HEK293 (cell line): ENCODE measurements at regions not wholly inside any gene's neighbourhood (a gene's known extent, or its start where the extent isn't known, plus 50 kb on each side); places are given as distances from the start of the nearest gene placed in this dataset.
"Not testable (repeated sequence)": the region's sequence is repeated elsewhere in the genome, so short reads cannot be mapped to it uniquely, and the experiment has no call there.

Experiments
- CTCF ChIA-PET: fragments of 350-600 bp; formaldehyde crosslinking; extraction: SDS; loops from one replicate; lab custom pipeline; 2021; ENCODE audit warnings: antibody characterized with exemption; lab: Yijun Ruan, JAX
- POLR2A ChIA-PET: fragments of 300-600 bp; formaldehyde crosslinking; extraction: SDS; loops from one replicate; lab custom pipeline; 2020; ENCODE audit warnings: antibody characterized with exemption, inconsistent platforms; lab: Yijun Ruan, JAX
- H3K27ac ChIP-seq: fragments of 200-500 bp; sonication (Bioruptor generic); 2 replicates; pipeline ENCODE4 v1.5.1; 2014; ENCODE audit warnings: low read depth, low read length, control low read depth, inconsistent platforms; ENCODE audit errors: extremely low read depth
- H3K36me3 ChIP-seq, 2 experiments: fragments of 200-500 bp in 1 of 2; sonication (Bioruptor generic) in 1 of 2; 1 replicate in 1 of 2; 2 replicates in 1 of 2; pipeline ENCODE4 v1.5.1; 2014 to 2017; ENCODE audit warnings: inconsistent platforms in 2 of 2, low read length in 2 of 2; ENCODE audit not compliant: control insufficient read depth in 2 of 2, insufficient read depth in 1 of 2
- H3K4me1 ChIP-seq: fragments of 200-500 bp; sonication (Bioruptor generic); 2 replicates; pipeline ENCODE4 v1.5.1; 2014; ENCODE audit warnings: mild to moderate bottlenecking, low read length, inconsistent platforms; ENCODE audit not compliant: control insufficient read depth, insufficient read depth
- H3K4me3 ChIP-seq: 2 replicates; pipeline ENCODE4 v1.5.1; 2011; ENCODE audit warnings: low read depth, mild to moderate bottlenecking, control low read depth, low read length, moderate library complexity
- H3K9me3 ChIP-seq: fragments of 200-500 bp; sonication (Bioruptor generic); 2 replicates; pipeline ENCODE4 v1.5.1; 2014; ENCODE audit warnings: low read depth, low read length, inconsistent platforms; ENCODE audit not compliant: control insufficient read depth, insufficient read depth
- GFI1B ChIP-seq: fragments of 450-650 bp; formaldehyde crosslinking; IDR thresholded peaks from 2 replicates; pipeline ENCODE4 v1.5.1; 2016; ENCODE audit warnings: missing biosample characterization, missing genetic modification characterization
- HOXD13 ChIP-seq: sonication (generic); formaldehyde crosslinking; IDR thresholded peaks from 2 replicates; pipeline ENCODE4 v1.8.0; 2022; ENCODE audit warnings: missing genetic modification reagents, borderline replicate concordance
- IKZF3 ChIP-seq: fragments of 450-650 bp; IDR thresholded peaks from 2 replicates; pipeline ENCODE4 v1.5.0; 2018; ENCODE audit warnings: missing biosample characterization, mild to moderate bottlenecking, missing genetic modification characterization, moderate library complexity
- MEIS1 ChIP-seq: sonication (generic); formaldehyde crosslinking; IDR thresholded peaks from 2 replicates; pipeline ENCODE4 v1.8.1; 2022; ENCODE audit warnings: missing genetic modification reagents, mild to moderate bottlenecking, borderline replicate concordance
- SCRT1 ChIP-seq: fragments of 450-650 bp; formaldehyde crosslinking; IDR thresholded peaks from 2 replicates; pipeline ENCODE4 v1.5.1; 2016; ENCODE audit warnings: missing biosample characterization, missing genetic modification characterization, borderline replicate concordance
- ZBTB20 ChIP-seq: fragments of 450-650 bp; formaldehyde crosslinking; IDR thresholded peaks from 2 replicates; pipeline ENCODE4 v1.5.1; 2016; ENCODE audit warnings: missing biosample characterization, missing genetic modification characterization
- ZNF10 ChIP-seq: fragments of 450-650 bp; formaldehyde crosslinking; IDR thresholded peaks from 2 replicates; pipeline ENCODE4 v1.5.1; 2017; ENCODE audit warnings: missing biosample characterization, missing genetic modification characterization
- ZNF175 ChIP-seq: fragments of 450-650 bp; formaldehyde crosslinking; IDR thresholded peaks from 2 replicates; pipeline ENCODE4 v1.5.1; 2016; ENCODE audit warnings: missing biosample characterization, missing genetic modification characterization
- ZNF19 ChIP-seq: fragments of 450-650 bp; formaldehyde crosslinking; IDR thresholded peaks from 2 replicates; pipeline ENCODE4; 2016; ENCODE audit warnings: missing biosample characterization, missing genetic modification characterization, low read depth
- ZNF221 ChIP-seq: fragments of 450-650 bp; formaldehyde crosslinking; IDR thresholded peaks from 2 replicates; pipeline ENCODE4 v1.5.1; 2017; ENCODE audit warnings: missing biosample characterization, missing genetic modification characterization, borderline replicate concordance
- ZNF24 ChIP-seq: fragments of 450-650 bp; formaldehyde crosslinking; IDR thresholded peaks from 2 replicates; pipeline ENCODE4 v1.5.1; 2016; ENCODE audit warnings: missing biosample characterization, missing genetic modification characterization
- ZNF274 ChIP-seq, 2 experiments: fragments of 200-500 bp in 1 of 2; fragments of 450-650 bp in 1 of 2; sonication (Bioruptor generic) in 1 of 2; formaldehyde crosslinking in 1 of 2; IDR thresholded peaks; 2 replicates each; pipeline versions ENCODE4 v1.5.1 to v1.6.1; 2014 to 2016; ENCODE audit warnings: borderline replicate concordance in 1 of 2, inconsistent platforms in 1 of 2, low read length in 1 of 2, missing biosample characterization in 1 of 2, missing genetic modification characterization in 1 of 2
- ZNF302 ChIP-seq: fragments of 450-650 bp; formaldehyde crosslinking; IDR thresholded peaks from 2 replicates; pipeline ENCODE4 v1.5.1; 2016; ENCODE audit warnings: missing biosample characterization, missing genetic modification characterization, low read depth
- ZNF354C ChIP-seq: fragments of 450-650 bp; formaldehyde crosslinking; IDR thresholded peaks from 2 replicates; pipeline ENCODE4 v1.5.1; 2016; ENCODE audit warnings: missing biosample characterization, missing genetic modification characterization, low read depth, borderline replicate concordance
- ZNF391 ChIP-seq: fragments of 450-650 bp; formaldehyde crosslinking; IDR thresholded peaks from 2 replicates; pipeline ENCODE4 v1.5.1; 2016; ENCODE audit warnings: low read depth, missing biosample characterization, missing genetic modification characterization, borderline replicate concordance
- ZNF433 ChIP-seq: fragments of 450-650 bp; formaldehyde crosslinking; IDR thresholded peaks from 2 replicates; pipeline ENCODE4 v1.5.1; 2016; ENCODE audit warnings: missing biosample characterization, missing genetic modification characterization, low read depth
- ZNF473 ChIP-seq: fragments of 450-650 bp; formaldehyde crosslinking; IDR thresholded peaks from 2 replicates; pipeline ENCODE4 v1.5.1; 2017; ENCODE audit warnings: missing biosample characterization, missing genetic modification characterization
- ZNF48 ChIP-seq: fragments of 450-650 bp; formaldehyde crosslinking; IDR thresholded peaks from 2 replicates; pipeline ENCODE4 v1.5.1; 2016; ENCODE audit warnings: missing biosample characterization, missing genetic modification characterization
- ZNF571 ChIP-seq: fragments of 450-650 bp; formaldehyde crosslinking; IDR thresholded peaks from 2 replicates; pipeline ENCODE4 v1.5.0; 2017; ENCODE audit warnings: missing biosample characterization, missing genetic modification characterization
- ZNF596 ChIP-seq: fragments of 450-650 bp; IDR thresholded peaks from 2 replicates; pipeline ENCODE4 v1.5.0; 2018; ENCODE audit warnings: missing biosample characterization, mild to moderate bottlenecking, missing genetic modification characterization, moderate library complexity
- ZNF600 ChIP-seq: fragments of 450-650 bp; formaldehyde crosslinking; IDR thresholded peaks from 2 replicates; pipeline ENCODE4 v1.5.1; 2016; ENCODE audit warnings: missing biosample characterization, missing genetic modification characterization
- ZNF777 ChIP-seq: fragments of 450-650 bp; formaldehyde crosslinking; IDR thresholded peaks from 2 replicates; pipeline ENCODE4 v1.5.1; 2017; ENCODE audit warnings: missing biosample characterization, missing genetic modification characterization, borderline replicate concordance
- ZNF791 ChIP-seq: fragments of 450-650 bp; formaldehyde crosslinking; IDR thresholded peaks from 2 replicates; pipeline ENCODE4 v1.5.1; 2016; ENCODE audit warnings: missing biosample characterization, missing genetic modification characterization
- TF ChIP-seq, protein P1 (sequence below): fragments of 450-650 bp; IDR thresholded peaks from 2 replicates; pipeline ENCODE4 v1.5.1; 2018; ENCODE audit warnings: missing biosample characterization, mild to moderate bottlenecking, missing genetic modification characterization

DNA sequence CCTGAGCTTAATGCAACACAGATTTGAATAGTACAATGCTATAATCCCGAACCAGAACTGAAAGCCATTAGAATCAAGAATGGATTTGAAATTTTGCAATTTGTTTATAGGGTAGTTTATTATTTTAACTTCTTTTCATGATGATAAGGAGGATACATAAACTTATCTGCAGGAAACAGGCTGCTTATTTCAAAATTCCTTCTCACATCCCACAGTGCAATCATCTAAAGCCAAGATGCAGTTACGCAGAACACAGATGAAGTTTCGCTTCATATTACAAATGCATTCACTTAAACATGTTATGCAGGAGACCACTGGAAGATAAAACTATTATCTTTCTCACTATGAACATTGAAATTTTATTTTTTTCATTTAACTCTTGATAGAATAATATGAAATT, 1019.6 kb downstream of the PLA2G4A start (continued):
- TF ChIP-seq SCRT1 (tag by site-specific recombination) (no peak), GFI1B (tag by site-specific recombination) (no peak), ZNF433 (tag by site-specific recombination) (no peak), ZNF48 (no peak), ZNF596 (no peak), ZNF777 (tag by site-specific recombination) (no peak), ZNF391 (tag by site-specific recombination) (no peak), ZNF600 (tag by site-specific recombination) (no peak), ZNF302 (tag by site-specific recombination) (no peak), ZNF175 (no peak)
- TF ChIP-seq, all 188 proteins: peak for 0

GRCh38 chr1:187850146-187850545, 1021.4 kb downstream of the PLA2G4A start:
- POLR2A ChIA-PET, H3K36me3 ChIP-seq, H3K9me3 ChIP-seq, H3K4me1 ChIP-seq, CTCF ChIA-PET, H3K4me3 ChIP-seq, H3K27ac ChIP-seq: not testable (repeated sequence)

DNA sequence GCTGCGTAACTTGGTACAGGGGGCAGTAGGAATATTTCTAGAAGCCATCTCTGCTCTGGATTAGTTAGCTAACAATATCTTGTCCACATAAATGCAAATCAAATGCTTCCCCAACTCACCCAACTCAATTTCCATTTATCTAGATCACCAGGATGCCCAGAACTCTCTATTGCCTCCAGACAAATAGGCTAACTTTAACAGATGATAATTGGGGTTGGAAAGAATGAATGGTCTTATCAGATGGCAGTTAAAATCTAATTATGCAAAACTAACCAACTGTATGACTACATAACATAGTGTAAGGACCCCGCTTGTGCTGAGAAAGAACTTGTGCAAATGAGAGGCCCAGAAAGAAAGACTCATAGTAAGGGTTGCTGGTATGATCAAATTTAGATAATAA, 1024.8 kb downstream of the PLA2G4A start:
- Histone ChIP-seq H3K4me3 (no peak overlapping the region), H3K27ac (no peak overlapping the region), H3K9me3 (no peaks in the 10 kb centered on the region), H3K36me3 (no peaks in the 10 kb centered on the region), H3K4me1 (no peaks in the 10 kb centered on the region)
- CTCF ChIA-PET = no interaction called here
- TF ChIP-seq ZNF10 (no peak), ZBTB20 (tag by site-specific recombination) (no peak), ZNF571 (tag by site-specific recombination) (no peak), ZNF24 (tag by site-specific recombination) (no peak), ZNF791 (tag by site-specific recombination) (no peak), ZNF354C (no peak), MEIS1 (CRISPR knock-in tag) (no peak), HOXD13 (CRISPR knock-in tag) (no peak), IKZF3 (tag by site-specific recombination) (no peak), ZNF473 (tag by site-specific recombination) (no peak)
- TF ChIP-seq, protein P1, sequence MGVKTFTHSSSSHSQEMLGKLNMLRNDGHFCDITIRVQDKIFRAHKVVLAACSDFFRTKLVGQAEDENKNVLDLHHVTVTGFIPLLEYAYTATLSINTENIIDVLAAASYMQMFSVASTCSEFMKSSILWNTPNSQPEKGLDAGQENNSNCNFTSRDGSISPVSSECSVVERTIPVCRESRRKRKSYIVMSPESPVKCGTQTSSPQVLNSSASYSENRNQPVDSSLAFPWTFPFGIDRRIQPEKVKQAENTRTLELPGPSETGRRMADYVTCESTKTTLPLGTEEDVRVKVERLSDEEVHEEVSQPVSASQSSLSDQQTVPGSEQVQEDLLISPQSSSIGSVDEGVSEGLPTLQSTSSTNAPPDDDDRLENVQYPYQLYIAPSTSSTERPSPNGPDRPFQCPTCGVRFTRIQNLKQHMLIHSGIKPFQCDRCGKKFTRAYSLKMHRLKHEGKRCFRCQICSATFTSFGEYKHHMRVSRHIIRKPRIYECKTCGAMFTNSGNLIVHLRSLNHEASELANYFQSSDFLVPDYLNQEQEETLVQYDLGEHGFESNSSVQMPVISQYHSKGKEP (tag by site-specific recombination) = no peak
- POLR2A ChIA-PET = no interaction called here

DNA sequence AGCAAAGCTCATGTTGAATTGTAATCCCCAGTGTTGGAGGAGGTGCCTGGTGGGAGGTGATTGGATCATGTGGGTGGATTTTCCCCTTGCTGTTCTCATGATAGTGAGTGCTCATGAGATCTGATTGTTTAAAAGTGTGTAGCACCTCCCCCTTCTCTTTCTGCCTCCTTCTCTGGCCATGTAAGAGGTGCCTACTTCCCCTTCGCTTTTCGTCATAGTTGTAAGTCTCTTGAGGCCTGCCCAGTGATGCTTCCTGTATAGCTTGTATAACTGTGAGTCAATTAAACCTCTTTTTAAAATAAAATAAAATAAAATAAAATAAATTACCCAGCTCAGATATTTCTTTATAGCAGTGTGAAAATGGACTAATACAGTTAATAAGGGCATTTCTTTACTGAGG, 1025.7 kb downstream of the PLA2G4A start:
- ChIA-PET POLR2A (no interaction called here), CTCF (no interaction called here)
- no peak overlapping the region for H3K27ac ChIP-seq
- H3K9me3 ChIP-seq = no peaks in the 10 kb centered on the region
- TF ChIP-seq ZNF274 (IDR thresholded peaks at IDR 0.05; ENCODE audit: low read length) = no peak
- no peak for TF ChIP-seq ZNF274 (tag by site-specific recombination; IDR thresholded peaks at IDR 0.05; ENCODE audit: borderline replicate concordance)
- no peak for TF ChIP-seq ZNF221 (tag by site-specific recombination)
- TF ChIP-seq ZNF19 (tag by site-specific recombination) = no peak
- H3K36me3 ChIP-seq = no peaks in the 10 kb centered on the region
- no peaks in the 10 kb centered on the region for H3K4me1 ChIP-seq
- H3K4me3 ChIP-seq = no peak overlapping the region
